WTC11 (cell line): ENCODE measurements at regions not wholly inside any gene's neighbourhood (a gene's known extent, or its start where the extent isn't known, plus 50 kb on each side); places are given as distances from the start of the nearest gene placed in this dataset.
"Not testable (repeated sequence)": the region's sequence is repeated elsewhere in the genome, so short reads cannot be mapped to it uniquely, and the experiment has no call there.

Source experiments
- ATF1 ChIP-seq: sonication (generic); formaldehyde crosslinking; IDR thresholded peaks from 2 replicates; pipeline ENCODE4 v1.8.1; 2023; ENCODE audit warnings: mild to moderate bottlenecking, moderate library complexity, missing genetic modification reagents
- CBFB ChIP-seq: sonication (generic); formaldehyde crosslinking; IDR thresholded peaks from 2 replicates; pipeline ENCODE4 v1.8.1; 2022; ENCODE audit warnings: mild to moderate bottlenecking, low read depth, missing genetic modification reagents
- CTCF ChIP-seq: fragments of 200-600 bp; IDR thresholded peaks from 2 replicates; pipeline ENCODE4 v1.8.0; 2022; ENCODE audit warnings: antibody characterized with exemption
- FOXK1 ChIP-seq: sonication (generic); formaldehyde crosslinking; IDR thresholded peaks from 2 replicates; pipeline ENCODE4 v1.8.0; 2022; ENCODE audit warnings: mild to moderate bottlenecking, moderate library complexity, missing genetic modification reagents
- MAX ChIP-seq: sonication (generic); formaldehyde crosslinking; IDR thresholded peaks from 2 replicates; pipeline ENCODE4 v1.8.0; 2022; ENCODE audit warnings: mild to moderate bottlenecking, missing genetic modification reagents
- SP1 ChIP-seq: sonication (generic); formaldehyde crosslinking; conservative IDR thresholded peaks from 2 replicates; pipeline ENCODE4 v1.8.1; 2022; ENCODE audit warnings: missing genetic modification reagents
- USF2 ChIP-seq: sonication (generic); formaldehyde crosslinking; IDR thresholded peaks from 2 replicates; pipeline ENCODE4 v1.8.1; 2023; ENCODE audit warnings: mild to moderate bottlenecking, missing genetic modification reagents, moderate library complexity
- ZNF219 ChIP-seq: sonication (generic); formaldehyde crosslinking; IDR thresholded peaks from 2 replicates; pipeline ENCODE4 v1.8.0; 2023; ENCODE audit warnings: missing genetic modification reagents, mild to moderate bottlenecking, borderline replicate concordance

GRCh38 chr4:87924146-87924545 lies 51.4 kb upstream of the SPP1 start:
- TF ChIP-seq MAX; CTCF; ZNF219 (CRISPR knock-in tag); FOXK1 (CRISPR knock-in tag); CBFB (CRISPR knock-in tag); ATF1; USF2 (CRISPR knock-in tag); SP1 (CRISPR knock-in tag): not testable (repeated sequence)
